HEK293T (cell line): ENCODE measurements at regions not wholly inside any gene's neighbourhood (a gene's known extent, or its start where the extent isn't known, plus 50 kb on each side); places are given as distances from the start of the nearest gene placed in this dataset.

ENCODE experiments used
- CTCF ChIA-PET: fragments of 350-600 bp; formaldehyde crosslinking; extraction: SDS; loops from one replicate; lab custom pipeline; 2021; ENCODE audit warnings: antibody characterized with exemption, inconsistent platforms; lab: Yijun Ruan, JAX
- POLR2A ChIA-PET: fragments of 350-600 bp; formaldehyde crosslinking; extraction: SDS; loops from one replicate; lab custom pipeline; 2020; ENCODE audit warnings: antibody characterized with exemption, inconsistent platforms; lab: Yijun Ruan, JAX
- DNase-seq: peaks from one replicate; pipeline ENCODE4 v3.0.0; 2012; ENCODE audit warnings: mixed read lengths; ENCODE audit errors: extremely low spot score
- ARNT ChIP-seq: fragments of 450-650 bp; IDR thresholded peaks from 2 replicates; pipeline ENCODE4 v1.6.1; 2017; ENCODE audit warnings: mild to moderate bottlenecking
- BHLHE40 ChIP-seq: fragments of 450-650 bp; IDR thresholded peaks from 2 replicates; pipeline ENCODE4 v1.6.1; 2016; ENCODE audit warnings: mild to moderate bottlenecking, moderate library complexity, borderline replicate concordance
- CTBP1 ChIP-seq: fragments of 450-650 bp; IDR thresholded peaks from 2 replicates; pipeline ENCODE4 v1.6.1; 2016; ENCODE audit warnings: borderline replicate concordance
- ELF4 ChIP-seq: fragments of 450-650 bp; IDR thresholded peaks from 2 replicates; pipeline ENCODE4 v1.6.1; 2017; ENCODE audit warnings: antibody characterized with exemption
- FOXA1 ChIP-seq: fragments of 450-650 bp; IDR thresholded peaks from 2 replicates; pipeline ENCODE4 v1.6.1; 2016; ENCODE audit warnings: mild to moderate bottlenecking
- FOXK2 ChIP-seq: fragments of 450-650 bp; IDR thresholded peaks from 2 replicates; pipeline ENCODE4 v1.6.1; 2016; ENCODE audit warnings: mild to moderate bottlenecking
- FOXM1 ChIP-seq: fragments of 450-650 bp; IDR thresholded peaks from 2 replicates; pipeline ENCODE4 v1.6.1; 2017; ENCODE audit warnings: mild to moderate bottlenecking, borderline replicate concordance
- HDGF ChIP-seq: fragments of 450-650 bp; IDR thresholded peaks from 2 replicates; pipeline ENCODE4 v1.6.1; 2017; ENCODE audit warnings: antibody characterized with exemption, borderline replicate concordance
- L3MBTL2 ChIP-seq: fragments of 450-650 bp; conservative IDR thresholded peaks from 2 replicates; pipeline ENCODE4 v1.6.1; 2016; ENCODE audit warnings: mild to moderate bottlenecking
- LEF1 ChIP-seq: fragments of 450-650 bp; IDR thresholded peaks from 2 replicates; pipeline ENCODE4 v1.6.1; 2017; ENCODE audit warnings: mild to moderate bottlenecking, borderline replicate concordance
- NFRKB ChIP-seq: fragments of 450-650 bp; IDR thresholded peaks from 2 replicates; pipeline ENCODE4 v1.6.1; 2016; ENCODE audit warnings: mild to moderate bottlenecking, moderate library complexity
- PKNOX1 ChIP-seq: fragments of 450-650 bp; IDR thresholded peaks from 2 replicates; pipeline ENCODE4 v1.6.1; 2016
- SP1 ChIP-seq: fragments of 450-650 bp; IDR thresholded peaks from 2 replicates; pipeline ENCODE4 v1.6.1; 2017
- SUZ12 ChIP-seq: fragments of 450-650 bp; IDR thresholded peaks from 2 replicates; pipeline ENCODE4 v1.6.1; 2016; ENCODE audit warnings: mild to moderate bottlenecking
- TARDBP ChIP-seq: fragments of 450-650 bp; IDR thresholded peaks from 2 replicates; pipeline ENCODE4 v1.6.1; 2016
- ZNF384 ChIP-seq: fragments of 450-650 bp; IDR thresholded peaks from 2 replicates; pipeline ENCODE4 v1.6.1; 2016

DNA sequence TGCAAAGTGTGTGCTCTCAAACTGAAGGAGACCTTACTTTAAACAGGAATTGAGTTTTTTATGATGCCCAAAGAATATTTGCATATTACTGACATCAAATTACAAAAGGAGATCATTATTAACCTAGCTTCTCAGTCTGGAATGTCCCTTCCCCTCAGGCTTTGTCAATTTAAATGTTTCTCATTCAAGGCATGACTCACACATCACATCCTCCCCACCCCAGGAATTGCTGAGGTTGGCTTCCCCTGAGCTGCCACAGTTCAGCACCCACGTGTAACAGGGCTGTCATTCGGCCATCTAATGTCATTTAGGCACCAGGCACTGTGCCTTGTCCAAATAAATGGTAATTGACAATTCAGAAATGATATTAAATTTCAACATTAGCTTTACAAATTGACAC is 305.9 kb upstream of the MGMT start:
- DNase-seq, result no peak
- TF ChIP-seq L3MBTL2 (no peak), LEF1 (no peak), ARNT (no peak), SUZ12 (no peak), ZNF384 (no peak), FOXK2 (no peak), ELF4 (no peak), HDGF (no peak), NFRKB (no peak), CTBP1 (no peak), SP1 (no peak), TARDBP (no peak), FOXA1 (no peak), PKNOX1 (no peak), BHLHE40 (no peak), FOXM1 (no peak)
- CTCF ChIA-PET, result no interaction called here
- POLR2A ChIA-PET, result no interaction called here

DNA sequence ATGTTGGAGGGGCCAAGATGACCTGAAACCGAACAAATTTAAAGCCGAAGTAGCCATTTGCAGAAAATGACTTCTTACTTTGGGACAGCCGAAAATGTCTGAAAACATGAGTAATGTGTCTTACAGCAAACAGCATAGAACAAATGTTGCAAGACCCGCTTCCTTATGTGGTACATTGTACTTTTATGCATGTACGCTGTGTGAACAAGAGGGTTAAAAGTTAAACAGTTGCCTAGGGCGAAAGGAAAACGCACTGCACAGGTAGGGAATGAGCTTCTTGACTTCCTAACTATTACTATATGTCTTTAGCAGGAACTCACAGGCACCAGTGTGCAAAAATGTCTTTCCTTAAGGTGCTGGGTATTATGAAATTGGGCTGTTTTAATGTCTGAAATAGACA is 303.5 kb upstream of the MGMT start:
- ChIA-PET POLR2A (no interaction called here), CTCF (no interaction called here)
- TF ChIP-seq CTBP1 (no peak), TARDBP (no peak), FOXA1 (no peak), SP1 (no peak), HDGF (no peak), ELF4 (no peak), LEF1 (no peak), ZNF384 (no peak), FOXK2 (no peak), BHLHE40 (no peak), SUZ12 (no peak), PKNOX1 (no peak), ARNT (no peak), L3MBTL2 (no peak), FOXM1 (no peak), NFRKB (no peak)

DNA sequence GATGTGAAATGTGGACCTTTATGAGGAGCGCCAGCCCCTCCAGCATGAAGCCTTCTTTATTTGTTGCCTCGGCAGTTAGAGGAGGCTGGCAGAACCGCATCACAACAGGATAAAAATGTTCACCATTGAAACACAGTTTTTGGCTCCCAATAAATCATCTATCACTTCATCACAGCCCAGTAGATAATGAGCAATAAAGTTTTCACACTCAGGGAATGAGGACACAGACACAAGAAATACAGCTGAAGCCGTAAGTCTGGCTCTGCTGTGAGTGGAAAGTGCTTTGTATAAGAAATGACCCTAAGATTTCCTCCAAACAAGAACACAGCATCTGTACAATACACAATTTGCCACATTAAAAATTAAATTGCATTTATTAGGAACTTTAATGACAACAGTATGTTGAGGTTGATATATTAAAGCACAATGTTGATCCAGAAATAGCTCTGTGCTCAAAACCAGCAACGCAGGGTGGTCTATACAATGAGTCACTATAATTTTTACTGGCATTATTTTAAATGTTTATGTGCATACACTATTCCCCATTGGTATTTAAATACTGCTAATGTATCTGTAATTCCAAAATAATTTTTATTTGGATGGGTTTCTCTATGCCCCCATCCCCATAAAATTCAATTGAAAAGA is 301.8 kb upstream of the MGMT start:
- TF ChIP-seq BHLHE40 (no peak), HDGF (no peak), PKNOX1 (no peak), TARDBP (no peak), SUZ12 (no peak), CTBP1 (no peak), ARNT (no peak), SP1 (no peak), L3MBTL2 (no peak), ELF4 (no peak), FOXA1 (no peak)
- ChIA-PET POLR2A (no interaction called here), CTCF (no interaction called here)
- DNase-seq, result no peak

More for the DNA sequence above, 303.5 kb upstream of the MGMT start:
- DNase-seq, result no peak

- no peak for TF ChIP-seq HDGF
- TF ChIP-seq FOXA1, result no peak
- TF ChIP-seq SP1, result no peak
- TF ChIP-seq BHLHE40, result no peak
- no peak for TF ChIP-seq CTBP1
- TF ChIP-seq FOXM1, result no peak
- TF ChIP-seq NFRKB, result no peak
- TF ChIP-seq L3MBTL2, result no peak
- TF ChIP-seq TARDBP, result no peak
- ChIA-PET POLR2A (no interaction called here), CTCF (no interaction called here)
- no peak for DNase-seq
These were observed 301.3 kb upstream of the MGMT start for GRCh38 chr10:129165770-129166169.

- ChIA-PET CTCF (no interaction called here), POLR2A (no interaction called here)
- TF ChIP-seq ELF4 (no peak), BHLHE40 (no peak), FOXA1 (no peak), FOXK2 (no peak), PKNOX1 (no peak), ARNT (no peak), HDGF (no peak), NFRKB (no peak), TARDBP (no peak), FOXM1 (no peak)
- DNase-seq, result no peak
These were observed 298.4 kb upstream of the MGMT start for GRCh38 chr10:129168660-129169059.

- DNase-seq, result no peak
- TF ChIP-seq ZNF384 (no peak), FOXK2 (no peak)
- POLR2A ChIA-PET, result no interaction called here
- CTCF ChIA-PET, result no interaction called here
These were observed 297.9 kb upstream of the MGMT start for GRCh38 chr10:129169115-129169514.
